ENCODE measurements at regions not wholly inside any gene's neighbourhood (a gene's known extent, or its start where the extent isn't known, plus 50 kb on each side); places are given as distances from the start of the nearest gene placed in this dataset.

GRCh38 chr12:66028390-66028789 is 102.2 kb downstream of the LLPH start:
- H3K4me1 Mint-ChIP-seq = no peaks in the 10 kb centered on the region
- peaks cover 22% of the 10 kb centered on the region for H3K27me3 Mint-ChIP-seq
- H3K36me3 Mint-ChIP-seq (ENCODE audit: low read depth) = no peaks in the 10 kb centered on the region
- no peak overlapping the region for H3K4me3 Mint-ChIP-seq
- H3K27ac Mint-ChIP-seq = no peak overlapping the region
- ATAC-seq (replicated peaks) = no peak
- no peaks in the 10 kb centered on the region for H3K9me3 Mint-ChIP-seq

GRCh38 chr12:66025477-66025876 is 105.1 kb downstream of the LLPH start:
- Mint-ChIP-seq H3K4me3 (no peak overlapping the region), H3K9me3 (no peaks in the 10 kb centered on the region), H3K4me1 (no peaks in the 10 kb centered on the region), H3K36me3 (ENCODE audit: low read depth) (no peaks in the 10 kb centered on the region), H3K27ac (no peak overlapping the region), H3K27me3 (peaks cover 27% of the 10 kb centered on the region)
- no peak for ATAC-seq (replicated peaks)

GRCh38 chr12:66024949-66025348 is 105.6 kb downstream of the LLPH start:
- Mint-ChIP-seq H3K27me3 (peaks cover 27% of the 10 kb centered on the region), H3K4me3 (no peak overlapping the region), H3K36me3 (ENCODE audit: low read depth) (no peaks in the 10 kb centered on the region), H3K4me1 (no peaks in the 10 kb centered on the region), H3K27ac (no peak overlapping the region), H3K9me3 (no peaks in the 10 kb centered on the region)
- no peak for ATAC-seq (replicated peaks)

- Mint-ChIP-seq H3K27me3 (peaks cover 38% of the 10 kb centered on the region), H3K4me1 (no peaks in the 10 kb centered on the region), H3K4me3 (no peak overlapping the region), H3K36me3 (ENCODE audit: low read depth) (no peaks in the 10 kb centered on the region), H3K9me3 (no peaks in the 10 kb centered on the region), H3K27ac (no peak overlapping the region)
- no peak for ATAC-seq (replicated peaks)
Observed at GRCh38 chr12:66020481-66020880, 110.1 kb downstream of the LLPH start.

- Mint-ChIP-seq H3K9me3 (no peaks in the 10 kb centered on the region), H3K36me3 (ENCODE audit: low read depth) (no peaks in the 10 kb centered on the region), H3K27ac (no peak overlapping the region), H3K27me3 (peaks cover 31% of the 10 kb centered on the region), H3K4me3 (no peak overlapping the region), H3K4me1 (no peaks in the 10 kb centered on the region)
- ATAC-seq (replicated peaks) = no peak
Observed at GRCh38 chr12:66017736-66018135, 112.8 kb downstream of the LLPH start.

All from activated T-helper 17 cell treated with anti-CD3 and anti-CD28 coated beads, Interleukin-2, amount 50 U/mL, for 72 hours (primary cell).